ENCODE measurements at regions not wholly inside any gene's neighbourhood (a gene's known extent, or its start where the extent isn't known, plus 50 kb on each side); places are given as distances from the start of the nearest gene placed in this dataset. TPM values are rescaled to one million over a fixed set of nuclear protein-coding genes. Genes with fewer than 3 reads are reported as not detected.
"Not testable (repeated sequence)": the region's sequence is repeated elsewhere in the genome, so short reads cannot be mapped to it uniquely, and the experiment has no call there.

DNA sequence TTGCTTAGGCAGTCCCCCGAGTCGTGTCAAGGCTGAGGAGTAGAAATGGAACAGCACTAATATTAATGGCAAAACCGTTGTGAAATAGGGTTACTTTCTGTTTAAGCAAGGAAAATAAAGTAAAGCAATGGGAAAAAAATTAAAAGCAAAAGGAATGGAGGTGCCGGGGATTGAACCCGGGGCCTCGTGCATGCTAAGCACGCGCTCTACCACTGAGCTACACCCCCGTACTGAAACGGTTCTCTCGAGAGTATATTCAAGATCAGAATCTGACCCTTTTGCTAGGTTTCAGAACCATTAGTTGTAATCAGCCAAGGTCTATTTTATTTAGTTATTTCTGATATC is 85.5 kb downstream of the TRIM27 start:
- Histone ChIP-seq H3K36me3 (ENCODE audit: control insufficient read depth, insufficient read depth, low read length) (no peaks in the 10 kb centered on the region), H3K27me3 (ENCODE audit: control insufficient read depth, insufficient read depth, low read length) (0 out of 2 replicates have a peak, but pooled peaks cover 1% of the 10 kb centered on the region), H3K4me3 (ENCODE audit: low read depth, low read length) (peak overlapping the region; percentile 63)
- ChIA-PET POLR2A (interaction anchor here (0.5 to 0.7 kb wide), 5 partner anchors 86 to 1365 kb away, joined by 3 to 13 read pairs (median 3); partner anchors contain the start of genes TRIM27 and ZNF184), CTCF (interaction anchor here (0.7 to 3.4 kb wide), 18 partner anchors 12 to 752 kb away, joined by 3 to 52 read pairs (median 4); no protein-coding TSS in a partner anchor)
- TF ChIP-seq, protein P1, sequence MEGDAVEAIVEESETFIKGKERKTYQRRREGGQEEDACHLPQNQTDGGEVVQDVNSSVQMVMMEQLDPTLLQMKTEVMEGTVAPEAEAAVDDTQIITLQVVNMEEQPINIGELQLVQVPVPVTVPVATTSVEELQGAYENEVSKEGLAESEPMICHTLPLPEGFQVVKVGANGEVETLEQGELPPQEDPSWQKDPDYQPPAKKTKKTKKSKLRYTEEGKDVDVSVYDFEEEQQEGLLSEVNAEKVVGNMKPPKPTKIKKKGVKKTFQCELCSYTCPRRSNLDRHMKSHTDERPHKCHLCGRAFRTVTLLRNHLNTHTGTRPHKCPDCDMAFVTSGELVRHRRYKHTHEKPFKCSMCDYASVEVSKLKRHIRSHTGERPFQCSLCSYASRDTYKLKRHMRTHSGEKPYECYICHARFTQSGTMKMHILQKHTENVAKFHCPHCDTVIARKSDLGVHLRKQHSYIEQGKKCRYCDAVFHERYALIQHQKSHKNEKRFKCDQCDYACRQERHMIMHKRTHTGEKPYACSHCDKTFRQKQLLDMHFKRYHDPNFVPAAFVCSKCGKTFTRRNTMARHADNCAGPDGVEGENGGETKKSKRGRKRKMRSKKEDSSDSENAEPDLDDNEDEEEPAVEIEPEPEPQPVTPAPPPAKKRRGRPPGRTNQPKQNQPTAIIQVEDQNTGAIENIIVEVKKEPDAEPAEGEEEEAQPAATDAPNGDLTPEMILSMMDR (IDR thresholded peaks at IDR 0.05; ENCODE audit: insufficient read depth, low read depth, low read length) = no peak
- DNase-seq (ENCODE audit: low read depth) = peak; percentile 29

DNA sequence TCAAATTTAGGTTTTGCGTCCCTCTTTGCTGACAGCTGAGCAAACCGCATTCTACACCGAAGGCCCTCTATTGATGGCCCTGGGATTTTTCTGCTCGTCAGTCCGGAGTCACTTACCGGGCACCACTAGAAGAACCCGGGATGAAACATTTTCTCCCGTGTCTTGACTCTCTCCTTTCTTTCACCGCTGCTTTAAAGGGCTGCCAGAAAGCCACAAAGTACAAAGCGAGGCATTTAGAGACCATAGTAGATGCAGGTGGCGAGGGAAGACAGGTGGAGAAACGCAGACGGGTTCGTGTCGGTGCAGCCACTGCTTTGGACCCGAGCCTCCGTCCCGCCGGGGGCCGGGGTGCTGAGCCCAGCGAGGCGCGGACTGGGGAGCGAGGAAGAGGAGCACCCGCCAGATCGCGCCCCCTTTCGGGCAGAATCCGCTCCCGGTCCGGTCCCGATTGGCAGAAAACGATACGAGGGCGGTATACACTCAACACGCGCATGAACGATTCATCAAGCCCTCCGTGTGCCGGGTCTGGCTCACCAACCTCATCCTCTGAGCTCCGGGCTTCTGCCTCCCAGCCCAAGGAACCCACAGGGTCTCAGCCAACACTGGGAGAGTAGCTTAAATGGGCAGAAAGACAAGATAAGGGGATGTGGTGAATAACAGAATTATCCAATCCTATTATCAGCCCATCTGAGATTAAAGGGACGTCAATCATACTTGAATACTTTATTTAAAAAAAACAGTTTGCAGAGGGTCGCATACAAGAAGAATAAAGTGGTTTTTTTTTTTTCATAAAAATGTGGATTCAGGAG is 84.9 kb downstream of the TRIM27 start:
- POLR2A ChIA-PET = interaction anchor here (0.6 to 0.7 kb wide), 2 partner anchors 1110 to 1366 kb away, joined by 3 read pairs; partner anchors contain the start of gene ZNF184
- TF ChIP-seq, protein P1 (IDR thresholded peaks at IDR 0.05; ENCODE audit: insufficient read depth, low read depth, low read length) = peak; percentile 86
- CTCF ChIA-PET = interaction anchor here (0.6 to 3.4 kb wide), 16 partner anchors 12 to 751 kb away, joined by 3 to 52 read pairs (median 4); no protein-coding TSS in a partner anchor
- Histone ChIP-seq H3K36me3 (ENCODE audit: control insufficient read depth, insufficient read depth, low read length) (no peaks in the 10 kb centered on the region), H3K27me3 (ENCODE audit: control insufficient read depth, insufficient read depth, low read length) (0 out of 2 replicates have a peak, but pooled peaks cover 1% of the 10 kb centered on the region), H3K4me3 (ENCODE audit: low read depth, low read length) (peak overlapping the region; percentile 63)
- DNase-seq (ENCODE audit: low read depth) = peak; percentile 19

DNA sequence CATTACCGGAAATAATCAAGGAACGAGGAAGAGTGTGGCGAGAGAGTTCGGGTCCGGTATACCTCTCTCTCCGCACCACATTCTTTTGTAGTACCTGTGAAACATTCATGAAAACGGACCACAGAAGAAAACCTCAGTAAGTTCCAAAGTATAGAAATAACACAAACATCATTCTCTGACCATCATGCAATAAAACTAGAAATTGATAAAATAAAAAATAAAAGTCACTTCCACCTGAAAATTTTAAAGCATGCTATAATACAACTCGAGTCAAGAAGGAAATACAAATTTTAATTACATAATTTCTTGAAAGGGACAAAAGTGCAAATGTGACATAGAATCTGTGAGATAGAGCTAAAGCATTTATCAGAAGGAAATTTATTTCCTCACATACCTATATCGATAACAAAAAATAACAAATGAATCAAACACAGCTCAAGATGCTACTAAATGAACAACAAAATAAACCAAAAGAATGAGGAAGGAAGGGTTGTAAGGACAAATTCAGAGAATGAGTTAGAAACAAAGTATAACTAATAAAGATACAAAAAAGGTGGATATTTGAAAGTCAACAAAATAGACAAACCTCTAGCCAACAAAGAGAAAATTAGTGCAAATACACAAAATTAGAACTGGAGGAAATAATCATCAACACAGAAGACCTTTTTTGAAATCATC is 84.2 kb downstream of the TRIM27 start:
- Histone ChIP-seq H3K4me3 (ENCODE audit: low read depth, low read length) (peak overlapping the region; percentile 63), H3K27me3 (ENCODE audit: control insufficient read depth, insufficient read depth, low read length) (0 out of 2 replicates have a peak, but pooled peaks cover 1% of the 10 kb centered on the region), H3K36me3 (ENCODE audit: control insufficient read depth, insufficient read depth, low read length) (no peaks in the 10 kb centered on the region)
- ChIA-PET POLR2A (no interaction called here), CTCF (interaction anchor here (0.6 to 3.4 kb wide), 8 partner anchors 14 to 175 kb away, joined by 3 to 52 read pairs (median 4); no protein-coding TSS in a partner anchor)
- TF ChIP-seq, protein P1 (IDR thresholded peaks at IDR 0.05; ENCODE audit: insufficient read depth, low read depth, low read length) = no peak
- DNase-seq (ENCODE audit: low read depth) = no peak

DNA sequence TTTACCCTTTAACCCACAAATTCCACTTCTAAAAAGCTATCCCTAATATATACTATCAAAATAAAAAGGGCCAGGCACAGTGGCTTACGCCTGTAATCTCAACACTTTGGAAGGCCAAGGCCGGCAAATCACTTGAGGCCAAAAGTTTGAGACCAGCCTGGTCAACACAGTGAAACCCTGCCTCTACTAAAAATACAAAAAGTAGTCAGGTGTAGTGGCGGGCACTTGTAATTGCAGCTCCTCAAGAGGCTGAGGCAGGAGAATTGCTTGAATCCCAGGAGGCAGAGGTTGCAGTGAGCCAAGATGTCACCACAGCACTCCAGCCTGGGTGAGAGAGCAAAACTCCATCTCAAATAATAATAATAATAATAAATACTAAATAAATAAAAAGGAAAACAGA is 82.5 kb downstream of the TRIM27 start:
- POLR2A ChIA-PET = no interaction called here
- CTCF ChIA-PET = interaction anchor here (0.7 kb wide), 1 partner anchor 812 kb away, joined by 3 read pairs; no protein-coding TSS in a partner anchor

DNA sequence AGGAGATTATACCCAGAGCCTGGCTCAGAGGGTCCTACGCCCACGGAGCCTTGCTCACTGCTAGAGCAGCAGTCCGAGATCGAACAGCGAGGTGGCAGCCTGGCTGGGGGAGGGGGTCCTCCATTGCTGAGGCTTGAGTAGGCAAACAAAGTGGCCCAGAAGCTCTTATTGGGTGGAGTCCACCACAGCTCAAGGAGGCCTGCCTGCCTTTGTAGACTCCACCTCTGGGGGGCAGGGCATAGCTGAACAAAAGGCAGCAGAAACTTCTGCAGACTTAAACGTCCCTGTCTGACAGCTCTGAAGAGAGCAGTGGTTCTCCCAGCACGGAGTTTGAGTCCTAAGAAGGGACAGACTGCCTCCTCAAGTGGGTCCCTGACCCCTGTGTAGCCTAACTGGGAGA is 75.0 kb downstream of the TRIM27 start:
- not testable (repeated sequence) for H3K4me3 ChIP-seq (ENCODE audit: low read depth, low read length)
- CTCF ChIA-PET = interaction anchor here (2.3 kb wide), 1 partner anchor 168 kb away, joined by 7 read pairs; no protein-coding TSS in a partner anchor

More for the DNA sequence above, 82.5 kb downstream of the TRIM27 start:
- no peak for DNase-seq (ENCODE audit: low read depth)
- no peak overlapping the region for H3K4me3 ChIP-seq (ENCODE audit: low read depth, low read length)
- H3K27me3 ChIP-seq (ENCODE audit: control insufficient read depth, insufficient read depth, low read length) = 0 out of 2 replicates have a peak, but pooled peaks cover 1% of the 10 kb centered on the region
- TF ChIP-seq, protein P1 (IDR thresholded peaks at IDR 0.05; ENCODE audit: insufficient read depth, low read depth, low read length) = no peak
- H3K36me3 ChIP-seq (ENCODE audit: control insufficient read depth, insufficient read depth, low read length) = no peaks in the 10 kb centered on the region

More for the DNA sequence above, 75.0 kb downstream of the TRIM27 start:
- H3K36me3 ChIP-seq (ENCODE audit: control insufficient read depth, insufficient read depth, low read length); H3K27me3 ChIP-seq (ENCODE audit: control insufficient read depth, insufficient read depth, low read length); DNase-seq (ENCODE audit: low read depth); POLR2A ChIA-PET: not testable (repeated sequence)

Small RNA genes in the stretch of these regions (small RNA-seq; reads per million reads assigned to genes)
- gene AL121932.1 (ENCODE audit: insufficient read length, low read depth, low replicate concordance) = not detected
